GM21390 (cell line): ENCODE measurements at regions not wholly inside any gene's neighbourhood (a gene's known extent, or its start where the extent isn't known, plus 50 kb on each side); places are given as distances from the start of the nearest gene placed in this dataset.
"Not testable (repeated sequence)": the region's sequence is repeated elsewhere in the genome, so short reads cannot be mapped to it uniquely, and the experiment has no call there.

Experiments
- ATAC-seq: cut with Tn5 transposase; IDR thresholded peaks from one replicate; pipeline ENCODE4 v1.9.1; 2021; ENCODE audit not compliant: unreplicated experiment

- ATAC-seq: no peak
These were observed 841.2 kb upstream of the AUTS2 start for GRCh38 chr7:68756986-68757495.

DNA sequence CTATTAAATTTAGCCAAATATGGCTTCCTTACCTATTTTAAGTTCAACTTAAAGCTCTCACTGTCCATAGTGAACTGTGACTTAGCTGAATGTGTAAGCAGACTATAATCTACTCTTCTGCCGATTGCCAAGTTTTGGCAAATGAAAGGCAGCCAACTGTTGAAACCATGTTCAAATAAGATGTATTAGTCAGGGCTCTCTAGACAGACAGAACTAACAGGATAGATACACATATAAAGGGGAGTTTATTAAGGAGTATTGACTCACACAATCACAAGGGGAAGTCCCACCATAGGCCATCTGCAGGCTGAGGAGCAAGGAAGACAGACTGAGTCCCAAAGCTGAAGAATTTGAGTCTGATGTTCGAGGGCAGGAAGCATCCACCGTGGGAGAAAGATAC is 837.7 kb upstream of the AUTS2 start:
- ATAC-seq: no peak

GRCh38 chr7:68767462-68767861 is 830.8 kb upstream of the AUTS2 start:
- ATAC-seq: no peak

GRCh38 chr7:68770649-68771048 is 827.6 kb upstream of the AUTS2 start:
- no peak for ATAC-seq

- no peak for ATAC-seq
These were observed 821.9 kb upstream of the AUTS2 start for GRCh38 chr7:68776326-68776725.

DNA sequence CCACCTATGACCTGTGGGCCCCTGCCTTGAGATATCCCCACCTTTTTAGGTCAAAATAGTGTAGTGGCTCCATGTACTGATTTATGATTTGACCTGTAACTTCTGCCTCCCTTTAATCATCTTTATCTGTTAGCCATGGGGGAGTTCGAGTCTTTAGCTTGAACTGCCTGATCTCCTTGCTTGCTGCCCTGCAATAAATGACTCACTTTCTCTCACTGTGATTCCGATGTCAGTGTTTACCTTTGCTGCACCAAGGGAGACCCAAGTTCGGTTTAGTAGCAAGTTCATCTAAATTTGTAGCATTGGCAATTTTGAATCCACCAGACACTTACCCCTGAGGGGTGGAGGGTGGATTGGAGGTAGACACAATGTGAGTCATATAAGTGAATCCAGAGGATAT is 814.6 kb upstream of the AUTS2 start:
- ATAC-seq: no peak

GRCh38 chr7:68785036-68785435 is 813.2 kb upstream of the AUTS2 start:
- no peak for ATAC-seq

DNA sequence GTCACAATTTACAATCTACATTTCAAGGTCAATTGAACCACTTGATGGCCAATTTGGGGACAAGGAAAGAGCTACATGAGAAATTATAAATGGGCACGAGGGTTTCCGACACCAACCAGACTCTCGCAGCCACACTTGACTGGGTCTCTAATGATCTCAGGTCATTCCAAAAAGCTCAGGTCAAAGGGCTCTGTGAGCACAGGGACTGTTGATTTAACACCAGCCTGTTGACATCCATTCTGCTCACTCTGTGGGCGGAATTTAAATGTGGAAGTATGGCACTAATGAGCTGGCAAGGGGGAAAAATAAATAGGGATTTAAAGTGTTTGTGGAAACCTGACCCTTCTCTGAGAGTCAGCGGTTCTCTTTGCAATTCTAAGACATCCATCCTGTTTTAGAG is 810.7 kb upstream of the AUTS2 start:
- no peak for ATAC-seq

GRCh38 chr7:68788529-68788928 is 809.7 kb upstream of the AUTS2 start:
- not testable (repeated sequence) for ATAC-seq

DNA sequence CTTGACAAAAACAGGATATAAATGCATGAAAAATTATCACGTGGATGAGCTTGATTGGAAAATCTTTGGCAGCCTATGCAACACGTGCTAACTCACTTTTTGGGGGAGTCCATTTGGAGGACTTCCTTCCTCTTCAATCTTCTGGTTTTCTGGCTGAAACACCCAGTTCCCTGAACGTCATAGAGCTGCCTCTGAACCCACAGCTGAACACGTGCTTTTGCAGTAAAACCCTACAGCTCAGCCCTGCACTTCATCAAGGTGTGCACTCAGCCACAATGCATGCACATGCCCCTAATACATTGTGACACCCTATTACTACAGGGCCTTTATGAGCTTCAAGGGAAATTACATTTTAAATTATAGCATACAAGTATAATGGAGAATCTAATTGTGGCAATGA is 808.7 kb upstream of the AUTS2 start:
- no peak for ATAC-seq

DNA sequence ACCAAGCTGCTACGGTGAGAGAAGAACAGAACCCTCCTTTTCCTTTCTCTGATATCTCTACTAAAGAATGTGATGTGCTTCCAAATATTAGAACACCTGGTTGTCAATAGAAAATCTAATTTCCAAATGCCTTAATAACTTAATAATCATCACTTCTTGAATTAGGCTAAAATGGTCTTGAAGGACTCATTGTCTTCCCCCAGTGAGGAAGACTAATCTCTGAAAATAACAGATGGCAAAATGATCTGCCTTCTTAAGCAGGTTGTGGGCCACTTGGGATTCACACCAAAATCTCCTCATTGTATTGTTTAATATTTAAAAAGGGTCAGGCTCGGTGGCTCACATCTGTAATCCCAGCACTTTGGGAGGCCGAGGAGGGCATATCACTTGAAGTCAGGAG is 805.9 kb upstream of the AUTS2 start:
- no peak for ATAC-seq

DNA sequence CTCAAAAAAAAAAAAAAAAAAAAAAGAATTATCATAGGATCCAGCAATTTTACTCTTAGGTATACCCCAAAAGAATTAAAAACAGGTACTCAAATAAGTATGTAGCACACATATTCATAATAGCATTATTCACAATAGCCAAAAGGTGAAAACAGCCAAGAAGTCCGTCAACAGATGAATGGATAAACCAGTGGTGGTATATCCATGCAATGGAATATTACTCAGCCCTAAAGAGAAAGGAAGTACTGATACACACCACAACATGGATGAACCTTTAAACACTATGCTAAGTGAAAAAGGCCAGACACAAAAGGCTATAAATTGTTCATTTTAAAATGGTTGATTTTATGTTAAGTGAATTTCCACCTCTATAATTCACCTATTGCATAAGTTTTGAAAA is 804.8 kb upstream of the AUTS2 start:
- no peak for ATAC-seq

DNA sequence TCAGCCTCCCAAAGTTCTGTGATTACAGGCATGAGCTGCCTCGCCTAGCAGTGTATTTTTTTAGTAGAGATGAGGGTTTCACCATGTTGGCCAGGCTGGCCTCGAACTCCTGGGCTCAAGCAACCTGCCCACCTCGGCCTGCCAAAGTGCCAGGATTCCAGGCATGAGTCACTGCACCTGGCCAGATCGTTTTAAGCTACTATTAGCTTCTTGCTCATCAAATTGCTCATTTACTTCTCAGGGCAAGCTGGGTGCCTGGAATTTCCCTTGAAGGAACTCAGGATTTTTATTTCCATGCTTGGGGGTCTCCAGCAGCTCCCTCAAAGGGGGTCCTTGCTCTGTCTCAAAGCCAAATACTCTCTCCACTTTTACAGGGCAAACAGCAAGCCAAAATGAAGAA is 798.0 kb upstream of the AUTS2 start:
- no peak for ATAC-seq

- no peak for ATAC-seq
These were observed 793.1 kb upstream of the AUTS2 start for GRCh38 chr7:68805159-68805558.

- no peak for ATAC-seq
These were observed 790.6 kb upstream of the AUTS2 start for GRCh38 chr7:68807666-68808065.

- ATAC-seq: no peak
These were observed 784.7 kb upstream of the AUTS2 start for GRCh38 chr7:68813551-68814080.

GRCh38 chr7:68816491-68816890 is 781.8 kb upstream of the AUTS2 start:
- no peak for ATAC-seq

- no peak for ATAC-seq
These were observed 778.0 kb upstream of the AUTS2 start for GRCh38 chr7:68820321-68820720.

GRCh38 chr7:68821846-68822245 is 776.4 kb upstream of the AUTS2 start:
- no peak for ATAC-seq

DNA sequence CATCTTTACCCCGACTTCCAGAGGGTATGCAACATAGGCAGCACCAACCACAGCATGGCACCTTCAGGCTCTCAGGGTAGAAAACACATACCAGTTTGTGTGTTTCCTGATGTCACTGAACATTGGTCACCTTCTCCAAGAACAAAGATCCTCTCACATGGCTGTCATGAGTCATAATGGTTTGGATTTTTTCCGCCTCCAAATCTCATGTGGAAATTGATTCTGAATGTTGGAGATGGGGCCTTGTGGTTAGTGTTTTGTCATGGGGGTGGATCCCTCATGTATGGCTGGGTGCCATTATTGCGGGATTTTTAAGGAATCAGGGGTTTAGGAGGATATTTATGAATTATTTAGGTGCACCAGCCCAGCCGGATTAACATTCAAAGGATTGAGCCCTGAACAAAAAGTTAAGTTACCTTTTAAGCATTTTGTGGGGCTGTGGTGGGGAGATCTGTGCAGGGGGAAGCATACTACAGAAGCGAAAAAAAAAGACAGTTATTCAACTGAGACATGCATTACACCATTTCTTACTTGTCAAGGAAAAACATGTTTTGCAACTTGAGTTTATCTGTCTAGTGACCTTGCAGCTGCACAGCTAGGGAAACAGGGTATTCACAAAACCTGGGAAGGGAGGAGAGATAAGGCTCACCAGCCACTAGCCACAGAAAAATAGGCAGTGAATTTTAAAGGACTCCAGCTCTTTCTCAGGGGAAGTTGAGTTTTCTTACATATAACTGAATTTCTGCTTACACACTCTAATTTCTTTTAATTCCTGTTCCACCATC is 774.1 kb upstream of the AUTS2 start:
- no peak for ATAC-seq

DNA sequence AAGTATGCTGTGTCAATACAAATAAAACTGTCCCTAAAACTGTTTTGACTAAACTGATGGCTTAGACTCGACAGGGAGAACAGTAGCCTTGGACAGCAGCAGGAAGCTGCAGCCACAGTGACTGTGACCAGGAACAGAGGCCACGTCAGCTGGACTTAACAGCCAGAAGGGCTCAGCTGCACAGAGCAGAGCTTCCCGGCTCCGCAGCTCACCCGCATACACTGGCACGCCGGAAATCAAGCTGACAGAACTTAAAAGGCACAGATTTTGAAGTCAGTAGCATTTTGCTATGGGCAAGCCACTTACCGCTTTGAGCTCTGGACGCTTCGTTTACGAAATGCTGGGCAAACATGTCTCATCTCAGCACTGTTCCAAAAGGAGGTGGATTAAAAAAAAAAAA is 769.7 kb upstream of the AUTS2 start:
- ATAC-seq: no peak

- no peak for ATAC-seq
These were observed 764.9 kb upstream of the AUTS2 start for GRCh38 chr7:68833422-68833821.

GRCh38 chr7:68839014-68839413 is 759.3 kb upstream of the AUTS2 start:
- no peak for ATAC-seq
